Astrocyte of the spinal cord (primary cell): ENCODE measurements at regions not wholly inside any gene's neighbourhood (a gene's known extent, or its start where the extent isn't known, plus 50 kb on each side); places are given as distances from the start of the nearest gene placed in this dataset.

Experiments
- DNase-seq: peaks from one replicate; pipeline ENCODE4 v3.0.0; 2011; ENCODE audit warnings: low read depth, low spot score
- H3K4me3 ChIP-seq: 2 replicates; pipeline ENCODE4 v1.5.1; 2011; ENCODE audit warnings: low read depth, mild to moderate bottlenecking, low read length, moderate library complexity
- CTCF ChIP-seq: IDR thresholded peaks from 2 replicates; pipeline ENCODE4 v1.5.1; 2012; ENCODE audit warnings: low read depth, mild to moderate bottlenecking, low read length, inconsistent platforms
- in situ Hi-C: cut with HindIII; loops from 2 replicates; pipeline ENCODE4 v1.10.0; 2017; ENCODE audit warnings: low sequenced_read_pairs

- in situ Hi-C loops = no loop called here
- DNase-seq = no peak
- TF ChIP-seq CTCF = no peak
- no peak overlapping the region for H3K4me3 ChIP-seq
Measured at GRCh38 chr12:126883697-126884096, 1383.3 kb upstream of the TMEM132C start.

GRCh38 chr12:126889501-126889900 lies 1377.5 kb upstream of the TMEM132C start:
- H3K4me3 ChIP-seq = no peak overlapping the region

GRCh38 chr12:126890097-126890496 lies 1376.9 kb upstream of the TMEM132C start:
- in situ Hi-C loops = no loop called here
- TF ChIP-seq CTCF = no peak
- no peak for DNase-seq

More at GRCh38 chr12:126889501-126889900, 1377.5 kb upstream of the TMEM132C start:
- DNase-seq = no peak
- in situ Hi-C loops = no loop called here
- no peak for TF ChIP-seq CTCF

GRCh38 chr12:126891789-126892188 lies 1375.2 kb upstream of the TMEM132C start:
- TF ChIP-seq CTCF = no peak
- in situ Hi-C loops = no loop called here
- no peak overlapping the region for H3K4me3 ChIP-seq
- no peak for DNase-seq

More at GRCh38 chr12:126890097-126890496, 1376.9 kb upstream of the TMEM132C start:
- H3K4me3 ChIP-seq = no peak overlapping the region

GRCh38 chr12:126895951-126896913 lies 1370.7 kb upstream of the TMEM132C start:
- in situ Hi-C loops = no loop called here
- no peak for DNase-seq
- H3K4me3 ChIP-seq = no peak overlapping the region
- TF ChIP-seq CTCF = no peak

- no peak for TF ChIP-seq CTCF
- DNase-seq = no peak
- no peak overlapping the region for H3K4me3 ChIP-seq
- in situ Hi-C loops = no loop called here
Measured at GRCh38 chr12:126897102-126897501, 1369.9 kb upstream of the TMEM132C start.
